Endodermal cell (in vitro differentiated cells): ENCODE measurements at regions not wholly inside any gene's neighbourhood (a gene's known extent, or its start where the extent isn't known, plus 50 kb on each side); places are given as distances from the start of the nearest gene placed in this dataset.

ENCODE experiments used
- DNase-seq: peaks from one replicate; pipeline ENCODE4 v3.0.0-alpha.2; 2017
- H3K27ac ChIP-seq: 2 replicates; pipeline ENCODE4 v1.5.1; 2013; ENCODE audit warnings: mild to moderate bottlenecking, low read depth, low read length, moderate library complexity
- H3K27me3 ChIP-seq: 2 replicates; pipeline ENCODE4 v1.6.1; 2013; ENCODE audit warnings: mild to moderate bottlenecking, low read length, moderate library complexity; ENCODE audit not compliant: insufficient read depth, control insufficient read depth, poor library complexity, severe bottlenecking
- H3K36me3 ChIP-seq: 2 replicates; pipeline ENCODE4 v1.7.0; 2013; ENCODE audit warnings: mild to moderate bottlenecking, low read length, moderate library complexity; ENCODE audit not compliant: control insufficient read depth, insufficient read depth
- H3K4me1 ChIP-seq: one replicate; pipeline ENCODE4 v1.7.0; 2013; ENCODE audit warnings: low read length; ENCODE audit not compliant: control insufficient read depth, insufficient read depth
- H3K4me3 ChIP-seq: 2 replicates; pipeline ENCODE4 v1.5.1; 2013; ENCODE audit warnings: mild to moderate bottlenecking, low read length, moderate library complexity
- H3K9ac ChIP-seq: 2 replicates; pipeline ENCODE4 v1.6.1; 2013; ENCODE audit warnings: mild to moderate bottlenecking, low read length, moderate library complexity; ENCODE audit not compliant: poor library complexity, severe bottlenecking; ENCODE audit errors: extremely low read depth
- H3K9me3 ChIP-seq: 2 replicates; pipeline ENCODE4 v1.6.1; 2013; ENCODE audit warnings: mild to moderate bottlenecking, low read length, moderate library complexity; ENCODE audit not compliant: control insufficient read depth
- H3K27ac Mint-ChIP-seq: 2 replicates; pipeline ENCODE4 v1.8.0; 2020; ENCODE audit warnings: mixed read lengths
- H3K27me3 Mint-ChIP-seq: 2 replicates; pipeline ENCODE4 v1.8.0; 2021; ENCODE audit warnings: mild to moderate bottlenecking, mixed read lengths; ENCODE audit not compliant: insufficient read depth
- H3K36me3 Mint-ChIP-seq: 2 replicates; pipeline ENCODE4 v1.8.0; 2020; ENCODE audit warnings: low read depth, mixed read lengths
- H3K4me1 Mint-ChIP-seq: 2 replicates; pipeline ENCODE4 v1.8.0; 2020; ENCODE audit warnings: mixed read lengths
- H3K4me3 Mint-ChIP-seq: 2 replicates; pipeline ENCODE4 v1.8.0; 2020; ENCODE audit warnings: mild to moderate bottlenecking, moderate library complexity, mixed read lengths
- H3K9me3 Mint-ChIP-seq: 2 replicates; pipeline ENCODE4 v1.8.0; 2020; ENCODE audit warnings: mild to moderate bottlenecking, mixed read lengths
- WGBS, 2 experiments: methylation state at CpG; one replicate each; pipeline versions ENCODE4 v1.1.5 to v1.1.7; 2013; ENCODE audit warnings: missing lambda C conversion rate in 2 of 2, mixed read lengths in 1 of 2; ENCODE audit not compliant: insufficient coverage in 1 of 2, insufficient read length in 1 of 2; 5-methylcytosine and 5-hydroxymethylcytosine counted together
- TF ChIP-seq, protein P1 (sequence below): fragments of 200-600 bp; sonication (generic); conservative IDR thresholded peaks from 2 replicates; pipeline ENCODE4 v1.5.0; 2021; ENCODE audit warnings: antibody characterized with exemption, mild to moderate bottlenecking

DNA sequence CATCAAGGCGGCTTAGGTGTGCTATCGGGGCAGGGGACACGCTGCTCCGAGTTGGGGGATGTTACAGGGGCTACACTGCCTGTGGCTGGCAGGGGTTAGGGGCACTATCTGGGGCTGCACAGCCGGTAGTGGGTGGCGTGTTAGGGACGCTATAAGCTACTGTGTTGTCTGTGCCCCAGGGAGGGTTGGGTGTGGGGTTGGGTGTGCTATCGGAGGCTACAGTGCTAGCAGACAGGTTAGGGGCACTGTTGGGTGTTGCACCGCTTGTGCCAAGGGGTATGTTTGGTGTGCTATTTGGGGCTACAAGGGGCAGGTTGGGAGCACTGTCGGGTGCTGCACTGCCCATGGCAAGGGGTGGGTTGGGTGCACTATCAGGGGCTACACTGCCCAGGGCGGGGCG is 120.2 kb upstream of the VPREB1 start:
- H3K36me3 Mint-ChIP-seq = no peaks in the 10 kb centered on the region
- WGBS, 2 experiments = 84 to 100% methylated on average over 1 to 10 of the region's 12 CpGs
- no peak for DNase-seq

DNA sequence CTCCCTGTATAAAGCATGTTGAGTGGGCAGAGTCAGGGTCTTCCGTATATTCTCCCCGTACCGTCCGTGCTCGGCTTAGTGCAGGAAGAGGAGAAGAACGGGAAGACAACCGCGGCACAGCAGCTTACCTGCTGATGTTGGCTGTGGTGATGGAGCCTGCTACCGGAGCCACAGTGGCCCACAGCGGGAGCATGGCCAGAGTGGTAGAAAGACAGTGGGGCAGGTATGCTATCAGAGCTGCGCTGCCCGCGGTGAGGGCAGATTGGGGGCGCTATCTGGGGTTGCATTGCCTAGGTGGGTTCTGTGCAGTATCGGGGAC is 120.7 kb upstream of the VPREB1 start:
- TF ChIP-seq, protein P1, sequence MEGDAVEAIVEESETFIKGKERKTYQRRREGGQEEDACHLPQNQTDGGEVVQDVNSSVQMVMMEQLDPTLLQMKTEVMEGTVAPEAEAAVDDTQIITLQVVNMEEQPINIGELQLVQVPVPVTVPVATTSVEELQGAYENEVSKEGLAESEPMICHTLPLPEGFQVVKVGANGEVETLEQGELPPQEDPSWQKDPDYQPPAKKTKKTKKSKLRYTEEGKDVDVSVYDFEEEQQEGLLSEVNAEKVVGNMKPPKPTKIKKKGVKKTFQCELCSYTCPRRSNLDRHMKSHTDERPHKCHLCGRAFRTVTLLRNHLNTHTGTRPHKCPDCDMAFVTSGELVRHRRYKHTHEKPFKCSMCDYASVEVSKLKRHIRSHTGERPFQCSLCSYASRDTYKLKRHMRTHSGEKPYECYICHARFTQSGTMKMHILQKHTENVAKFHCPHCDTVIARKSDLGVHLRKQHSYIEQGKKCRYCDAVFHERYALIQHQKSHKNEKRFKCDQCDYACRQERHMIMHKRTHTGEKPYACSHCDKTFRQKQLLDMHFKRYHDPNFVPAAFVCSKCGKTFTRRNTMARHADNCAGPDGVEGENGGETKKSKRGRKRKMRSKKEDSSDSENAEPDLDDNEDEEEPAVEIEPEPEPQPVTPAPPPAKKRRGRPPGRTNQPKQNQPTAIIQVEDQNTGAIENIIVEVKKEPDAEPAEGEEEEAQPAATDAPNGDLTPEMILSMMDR = no peak
- no peak overlapping the region for H3K27ac ChIP-seq
- 88 to 91% methylated on average over 13 to 15 of the region's 15 CpGs for WGBS, 2 experiments
- Mint-ChIP-seq H3K27ac (no peak overlapping the region), H3K27me3 (peaks cover 87% of the 10 kb centered on the region), H3K4me3 (no peak overlapping the region), H3K4me1 (no peaks in the 10 kb centered on the region), H3K9me3 (no peaks in the 10 kb centered on the region), H3K36me3 (no peaks in the 10 kb centered on the region)
- no peaks in the 10 kb centered on the region for H3K9me3 ChIP-seq
- H3K4me3 ChIP-seq = no peak overlapping the region
- no peak for DNase-seq
- H3K36me3 ChIP-seq = no peaks in the 10 kb centered on the region
- no peak overlapping the region for H3K9ac ChIP-seq
- no peaks in the 10 kb centered on the region for H3K4me1 ChIP-seq
- peaks cover 49% of the 10 kb centered on the region for H3K27me3 ChIP-seq

More for the DNA sequence above, 120.2 kb upstream of the VPREB1 start:
- no peaks in the 10 kb centered on the region for H3K36me3 ChIP-seq
- H3K27ac ChIP-seq = no peak overlapping the region
- TF ChIP-seq, protein P1 = no peak
- peaks cover 45% of the 10 kb centered on the region for H3K27me3 ChIP-seq
- H3K27ac Mint-ChIP-seq = no peak overlapping the region
- no peak overlapping the region for H3K9ac ChIP-seq
- no peaks in the 10 kb centered on the region for H3K4me1 ChIP-seq
- no peaks in the 10 kb centered on the region for H3K9me3 Mint-ChIP-seq
- no peaks in the 10 kb centered on the region for H3K4me1 Mint-ChIP-seq
- no peaks in the 10 kb centered on the region for H3K9me3 ChIP-seq
- H3K27me3 Mint-ChIP-seq = peaks cover 87% of the 10 kb centered on the region
- H3K4me3 ChIP-seq = no peak overlapping the region
- H3K4me3 Mint-ChIP-seq = no peak overlapping the region

DNA sequence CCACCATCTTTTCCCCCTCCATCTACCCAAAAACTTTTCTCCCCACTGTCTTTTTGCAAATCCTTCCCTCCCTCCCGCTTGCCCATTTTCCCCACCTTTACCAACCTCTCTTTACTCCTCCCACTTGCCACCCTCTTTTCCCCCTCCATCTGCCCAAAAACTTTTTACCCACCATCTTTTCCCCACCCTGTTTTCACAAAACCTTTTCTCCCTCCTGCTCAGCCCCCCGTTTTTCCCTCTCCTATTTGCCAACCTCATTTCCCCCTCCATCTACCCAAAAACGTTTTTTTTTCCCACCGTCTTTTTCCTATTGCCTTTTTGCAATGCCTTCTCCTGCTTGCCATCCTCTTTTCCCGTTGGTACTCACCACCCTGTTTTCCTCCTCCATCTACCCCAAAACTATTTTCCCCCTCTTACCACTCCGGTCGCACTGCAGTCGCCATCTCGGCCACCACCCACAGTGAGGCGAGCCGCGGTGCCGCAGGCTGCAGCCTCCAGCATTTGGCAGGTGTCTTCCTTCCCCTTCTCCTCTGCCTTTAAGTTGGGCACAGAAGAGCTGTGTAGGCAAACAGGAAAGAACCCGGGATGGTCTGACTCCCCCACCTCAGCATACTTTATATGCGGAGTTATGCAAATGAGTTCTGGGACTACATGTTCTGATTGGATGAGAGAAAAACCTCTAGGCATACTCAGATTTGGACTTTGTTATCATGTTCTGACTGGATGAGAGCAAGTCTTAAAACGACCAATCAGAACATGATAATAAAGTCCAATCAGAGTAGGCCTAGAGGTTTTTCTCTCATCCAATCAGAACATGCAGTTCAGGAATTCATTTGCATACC is 121.2 kb upstream of the VPREB1 start:
- H3K4me3 Mint-ChIP-seq = no peak overlapping the region
- no peaks in the 10 kb centered on the region for H3K36me3 Mint-ChIP-seq
- Histone ChIP-seq H3K27ac (no peak overlapping the region), H3K9me3 (no peaks in the 10 kb centered on the region), H3K9ac (no peak overlapping the region), H3K4me3 (no peak overlapping the region), H3K4me1 (no peaks in the 10 kb centered on the region), H3K27me3 (peaks cover 46% of the 10 kb centered on the region), H3K36me3 (no peaks in the 10 kb centered on the region)
- 89 to 95% methylated on average over 15 to 16 of the region's 16 CpGs for WGBS, 2 experiments
- no peaks in the 10 kb centered on the region for H3K9me3 Mint-ChIP-seq
- H3K27ac Mint-ChIP-seq = no peak overlapping the region
- peaks cover 87% of the 10 kb centered on the region for H3K27me3 Mint-ChIP-seq
- no peak for DNase-seq
- TF ChIP-seq, protein P1 = no peak
- no peaks in the 10 kb centered on the region for H3K4me1 Mint-ChIP-seq
